Heart left ventricle (tissue), 13 donors: ENCODE measurements at regions not wholly inside any gene's neighbourhood (a gene's known extent, or its start where the extent isn't known, plus 50 kb on each side); places are given as distances from the start of the nearest gene placed in this dataset.

Experiments used
- POLR2A ChIP-seq, 2 donors: fragments of 450-650 bp; IDR thresholded peaks; one replicate each; pipeline ENCODE4 v1.6.1; 2017; ENCODE audit warnings: antibody characterized with exemption in 2 of 2, mild to moderate bottlenecking in 2 of 2, moderate library complexity in 2 of 2
- TF ChIP-seq, protein P1 (sequence below), 12 donors: fragments of 200-600 bp; sonication (generic) in 4 of 12; IDR thresholded peaks; one replicate each; pipeline versions ENCODE4 v1.5.0 to v1.8.0; 2018 to 2022; ENCODE audit warnings: antibody characterized with exemption in 12 of 12, mild to moderate bottlenecking in 5 of 12
- donor health status: ischemic (EF 13 %, LVEDD 7.1; RV severe dilation, severe dysfunction).
- donor health status: DM: no; HTN: yes; CAD: no.
- donor health status: DM: no; HTN: no; CAD: no.
- donor health status: ischemic (EF 25% LVEDD 6.9; RV normal size, moderate dysfunction).
- donor health status: ischemic (EF 25% LVEDD 5.7; RV mildly dilated, moderate dysfunction).
- donor health status: ischemic (EF 35%, LVEDD 5.7; RV mildly dilated, moderate dysfunction).
- donor health status: nonischemic (EF 11% LVEDD 7.7; RV severe dilation, severe dysfunction).
- donor health status: DM: yes; HTN: yes; CAD: no.
- donor health status: PGD.
- donor health status: ischemic (EF 29% LVEDD 5.4; RV normal size, mild dysfunction).
- donor health status: nonischemic (EF 23%, LVEDD 6.1; RV moderate dilation, normal function).

GRCh38 chr1:41997153-41997552 is 78.4 kb upstream of the HIVEP3 start:
- TF ChIP-seq, protein P1, sequence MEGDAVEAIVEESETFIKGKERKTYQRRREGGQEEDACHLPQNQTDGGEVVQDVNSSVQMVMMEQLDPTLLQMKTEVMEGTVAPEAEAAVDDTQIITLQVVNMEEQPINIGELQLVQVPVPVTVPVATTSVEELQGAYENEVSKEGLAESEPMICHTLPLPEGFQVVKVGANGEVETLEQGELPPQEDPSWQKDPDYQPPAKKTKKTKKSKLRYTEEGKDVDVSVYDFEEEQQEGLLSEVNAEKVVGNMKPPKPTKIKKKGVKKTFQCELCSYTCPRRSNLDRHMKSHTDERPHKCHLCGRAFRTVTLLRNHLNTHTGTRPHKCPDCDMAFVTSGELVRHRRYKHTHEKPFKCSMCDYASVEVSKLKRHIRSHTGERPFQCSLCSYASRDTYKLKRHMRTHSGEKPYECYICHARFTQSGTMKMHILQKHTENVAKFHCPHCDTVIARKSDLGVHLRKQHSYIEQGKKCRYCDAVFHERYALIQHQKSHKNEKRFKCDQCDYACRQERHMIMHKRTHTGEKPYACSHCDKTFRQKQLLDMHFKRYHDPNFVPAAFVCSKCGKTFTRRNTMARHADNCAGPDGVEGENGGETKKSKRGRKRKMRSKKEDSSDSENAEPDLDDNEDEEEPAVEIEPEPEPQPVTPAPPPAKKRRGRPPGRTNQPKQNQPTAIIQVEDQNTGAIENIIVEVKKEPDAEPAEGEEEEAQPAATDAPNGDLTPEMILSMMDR (IDR thresholded peaks at IDR 0.05), result no peak
- no peak for TF ChIP-seq POLR2A (IDR thresholded peaks at IDR 0.05)
